A673 (cell line): ENCODE measurements at regions not wholly inside any gene's neighbourhood (a gene's known extent, or its start where the extent isn't known, plus 50 kb on each side); places are given as distances from the start of the nearest gene placed in this dataset.

Source experiments
- EZH2 ChIP-seq: fragments of 200-600 bp; sonication (generic); IDR thresholded peaks from 2 replicates; pipeline ENCODE4 v1.6.1; 2017; ENCODE audit warnings: borderline replicate concordance, low read depth, mild to moderate bottlenecking, mixed read lengths, antibody characterized with exemption, low read length; ENCODE audit not compliant: poor library complexity, severe bottlenecking
- TF ChIP-seq, protein P1 (sequence below): fragments of 300-800, 200-600 bp; sonication (generic); conservative IDR thresholded peaks from 2 replicates; pipeline ENCODE4 v1.5.1; 2017; ENCODE audit warnings: low read depth, mild to moderate bottlenecking, antibody characterized with exemption, low read length, moderate library complexity, mixed read lengths

DNA sequence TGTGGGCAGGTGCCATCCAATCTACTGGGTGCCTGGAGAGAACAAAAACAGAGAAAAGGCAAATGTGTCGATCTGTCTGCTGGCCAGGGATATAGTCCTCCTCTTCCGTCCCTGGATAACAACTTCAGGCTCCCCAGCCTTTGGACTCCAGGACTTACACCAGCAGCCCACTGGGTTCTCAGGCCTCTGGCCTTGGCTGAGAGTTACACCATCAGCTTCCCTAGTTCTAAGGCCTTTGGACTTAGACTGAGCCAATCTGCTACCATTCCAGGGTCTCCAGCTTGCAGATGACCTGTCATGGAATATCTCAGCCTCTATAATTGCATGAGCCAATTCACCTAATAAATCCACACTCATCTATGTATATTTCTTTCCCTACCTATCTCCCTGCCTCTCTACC is 460.9 kb upstream of the ADAMTS9 start:
- TF ChIP-seq, protein P1, sequence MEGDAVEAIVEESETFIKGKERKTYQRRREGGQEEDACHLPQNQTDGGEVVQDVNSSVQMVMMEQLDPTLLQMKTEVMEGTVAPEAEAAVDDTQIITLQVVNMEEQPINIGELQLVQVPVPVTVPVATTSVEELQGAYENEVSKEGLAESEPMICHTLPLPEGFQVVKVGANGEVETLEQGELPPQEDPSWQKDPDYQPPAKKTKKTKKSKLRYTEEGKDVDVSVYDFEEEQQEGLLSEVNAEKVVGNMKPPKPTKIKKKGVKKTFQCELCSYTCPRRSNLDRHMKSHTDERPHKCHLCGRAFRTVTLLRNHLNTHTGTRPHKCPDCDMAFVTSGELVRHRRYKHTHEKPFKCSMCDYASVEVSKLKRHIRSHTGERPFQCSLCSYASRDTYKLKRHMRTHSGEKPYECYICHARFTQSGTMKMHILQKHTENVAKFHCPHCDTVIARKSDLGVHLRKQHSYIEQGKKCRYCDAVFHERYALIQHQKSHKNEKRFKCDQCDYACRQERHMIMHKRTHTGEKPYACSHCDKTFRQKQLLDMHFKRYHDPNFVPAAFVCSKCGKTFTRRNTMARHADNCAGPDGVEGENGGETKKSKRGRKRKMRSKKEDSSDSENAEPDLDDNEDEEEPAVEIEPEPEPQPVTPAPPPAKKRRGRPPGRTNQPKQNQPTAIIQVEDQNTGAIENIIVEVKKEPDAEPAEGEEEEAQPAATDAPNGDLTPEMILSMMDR: no peak
- no peak for TF ChIP-seq EZH2
